H1 (cell line): ENCODE measurements at regions not wholly inside any gene's neighbourhood (a gene's known extent, or its start where the extent isn't known, plus 50 kb on each side); places are given as distances from the start of the nearest gene placed in this dataset.
A peak's percentile ranks its signal among the peaks of the same experiment; 100 is the strongest.

ENCODE experiments used
- CTCF ChIA-PET: fragments of 300-600 bp; sonication (Branson Sonifier 250); formaldehyde crosslinking; loops from one replicate; lab custom pipeline; 2021; ENCODE audit not compliant: partially characterized antibody; lab: Charles Lee
- POLR2A ChIA-PET: fragments of 300-600 bp; sonication (Branson Sonifier 250); formaldehyde crosslinking; loops from one replicate; lab custom pipeline; 2021; ENCODE audit warnings: inconsistent platforms; ENCODE audit not compliant: partially characterized antibody; lab: Charles Lee
- DNase-seq, 2 experiments: peaks; one replicate each; pipeline versions ENCODE4 v3.0.0 to v3.0.0-alpha.2; 2010 to 2022; ENCODE audit warnings: low spot score in 2 of 2, low read depth in 1 of 2, mixed read lengths in 1 of 2
- FAIRE-seq: peaks from 2 replicates; lab custom pipeline; 2011; peaks lifted over from hg19 to GRCh38; lab: Jason Lieb, UNC
- H2AFZ ChIP-seq: 2 replicates; pipeline ENCODE4 v1.8.1; 2012; ENCODE audit warnings: low read length, inconsistent platforms
- H2AK5ac ChIP-seq: 2 replicates; pipeline ENCODE4 v1.6.1; 2013; ENCODE audit warnings: low read depth, low read length
- H2BK120ac ChIP-seq: replicated peaks from 2 replicates; pipeline ENCODE3; 2013; ENCODE audit warnings: low read depth, low read length, inconsistent platforms
- H2BK12ac ChIP-seq: 2 replicates; pipeline ENCODE4 v1.6.1; 2013; ENCODE audit warnings: low read depth, low read length
- H2BK15ac ChIP-seq: 2 replicates; pipeline ENCODE4 v1.6.1; 2013; ENCODE audit warnings: low read length
- H2BK20ac ChIP-seq: 2 replicates; pipeline ENCODE4 v1.6.1; 2013; ENCODE audit warnings: low read length
- H2BK5ac ChIP-seq: 2 replicates; pipeline ENCODE4 v1.6.1; 2013; ENCODE audit warnings: low read depth, low read length
- H3K14ac ChIP-seq: 2 replicates; pipeline ENCODE4 v1.6.1; 2013; ENCODE audit warnings: inconsistent platforms; ENCODE audit not compliant: insufficient read length
- H3K18ac ChIP-seq: 2 replicates; pipeline ENCODE4 v1.6.1; 2013; ENCODE audit warnings: low read length; ENCODE audit errors: extremely low read depth
- H3K23ac ChIP-seq: 2 replicates; pipeline ENCODE4 v1.6.1; 2013; ENCODE audit warnings: inconsistent platforms; ENCODE audit not compliant: insufficient read length
- H3K23me2 ChIP-seq: 2 replicates; pipeline ENCODE4 v1.6.1; 2013; ENCODE audit warnings: low read depth, low read length
- H3K27ac ChIP-seq: 2 replicates; pipeline ENCODE4 v1.6.1; 2011; ENCODE audit warnings: low read depth, low read length, inconsistent platforms
- H3K27me3 ChIP-seq, 4 experiments: replicated peaks in 1 of 4; 1 replicate in 1 of 4; 2 replicates in 3 of 4; pipeline versions ENCODE4 v1.6.1 to v1.8.1; 2011 to 2013; ENCODE audit warnings: low read length in 3 of 4, mild to moderate bottlenecking in 3 of 4, inconsistent platforms in 2 of 4, mixed read lengths in 2 of 4, moderate library complexity in 1 of 4; ENCODE audit not compliant: control insufficient read depth in 3 of 4, insufficient read depth in 3 of 4; ENCODE audit errors: extremely low read depth in 1 of 4
- H3K36me3 ChIP-seq, 4 experiments: 2 replicates each; pipeline versions ENCODE4 v1.6.1 to v1.8.1; 2011 to 2013; ENCODE audit warnings: mild to moderate bottlenecking in 4 of 4, low read length in 3 of 4, moderate library complexity in 2 of 4, control low read depth in 1 of 4, inconsistent platforms in 1 of 4; ENCODE audit not compliant: insufficient read depth in 4 of 4, control insufficient read depth in 2 of 4
- H3K4ac ChIP-seq: replicated peaks from 2 replicates; pipeline ENCODE3; 2013; ENCODE audit warnings: low read length, low read depth, mixed read lengths, inconsistent platforms; ENCODE audit not compliant: insufficient read length
- H3K4me1 ChIP-seq, 4 experiments: replicated peaks in 1 of 4; 1 replicate in 1 of 4; 2 replicates in 3 of 4; pipeline versions ENCODE4 v1.6.1 to v1.8.1; 2011 to 2013; ENCODE audit warnings: low read length in 3 of 4, inconsistent platforms in 2 of 4, mixed read lengths in 1 of 4; ENCODE audit not compliant: insufficient read depth in 4 of 4, control insufficient read depth in 3 of 4
- H3K4me2 ChIP-seq, 2 experiments: 2 replicates each; pipeline versions ENCODE4 v1.6.1 to v1.8.1; 2011 to 2013; ENCODE audit warnings: low read depth in 2 of 2, low read length in 2 of 2, control low read depth in 1 of 2, inconsistent platforms in 1 of 2, mild to moderate bottlenecking in 1 of 2; ENCODE audit not compliant: insufficient read depth in 1 of 2
- H3K4me3 ChIP-seq, 4 experiments: fragments of 200-600, 300-600 bp in 1 of 4; sonication (generic), shearing (Covaris generic), sonication (Bioruptor Twin) in 1 of 4; 2 replicates each; pipeline versions ENCODE4 v1.5.1 to v1.8.1; 2011 to 2016; ENCODE audit warnings: low read length in 4 of 4, low read depth in 3 of 4, control low read depth in 2 of 4, inconsistent platforms in 2 of 4, mild to moderate bottlenecking in 2 of 4, mixed read lengths in 1 of 4, moderate library complexity in 1 of 4; ENCODE audit not compliant: insufficient read depth in 2 of 4; ENCODE audit errors: extremely low read depth in 1 of 4
- H3K56ac ChIP-seq: replicated peaks from 2 replicates; pipeline ENCODE3; 2013; ENCODE audit warnings: low read depth, mild to moderate bottlenecking, mixed read lengths, low read length, inconsistent platforms; ENCODE audit not compliant: insufficient read length
- H3K79me1 ChIP-seq: 2 replicates; pipeline ENCODE4 v1.6.1; 2013; ENCODE audit warnings: low read depth, low read length, control low read depth
- H3K79me2 ChIP-seq, 2 experiments: 2 replicates each; pipeline versions ENCODE4 v1.6.1 to v1.8.1; 2012 to 2013; ENCODE audit warnings: low read length in 2 of 2, mild to moderate bottlenecking in 2 of 2, inconsistent platforms in 1 of 2; ENCODE audit not compliant: insufficient read depth in 2 of 2, control insufficient read depth in 1 of 2
- H3K9ac ChIP-seq, 4 experiments: replicated peaks in 1 of 4; 1 replicate in 1 of 4; 2 replicates in 3 of 4; pipeline versions ENCODE4 v1.6.1 to v1.8.1; 2011 to 2013; ENCODE audit warnings: low read depth in 3 of 4, low read length in 3 of 4, control low read depth in 2 of 4, mild to moderate bottlenecking in 2 of 4, moderate library complexity in 2 of 4, inconsistent platforms in 1 of 4; ENCODE audit errors: extremely low read depth in 1 of 4
- H3K9me3 ChIP-seq, 2 experiments: 2 replicates each; pipeline versions ENCODE4 v1.6.1 to v1.8.1; 2012 to 2013; ENCODE audit warnings: mild to moderate bottlenecking in 2 of 2, moderate library complexity in 2 of 2, control low read depth in 1 of 2, inconsistent platforms in 1 of 2, low read depth in 1 of 2, low read length in 1 of 2, mixed read lengths in 1 of 2; ENCODE audit not compliant: insufficient read depth in 2 of 2
- H4K20me1 ChIP-seq, 2 experiments: replicated peaks in 1 of 2; 2 replicates each; pipeline versions ENCODE3 to v1.8.1; 2011 to 2013; ENCODE audit warnings: inconsistent platforms in 2 of 2, low read length in 2 of 2, mild to moderate bottlenecking in 1 of 2; ENCODE audit not compliant: insufficient read depth in 2 of 2, control insufficient read depth in 1 of 2
- H4K5ac ChIP-seq: 2 replicates; pipeline ENCODE4 v1.6.1; 2013; ENCODE audit warnings: low read length, low read depth, mixed read lengths, inconsistent platforms; ENCODE audit not compliant: insufficient read length
- H4K8ac ChIP-seq: 2 replicates; pipeline ENCODE4 v1.8.0; 2013; ENCODE audit warnings: mild to moderate bottlenecking, moderate library complexity, low read length, inconsistent platforms; ENCODE audit not compliant: insufficient read depth; ENCODE audit errors: extremely low read depth
- H4K91ac ChIP-seq: replicated peaks from 2 replicates; pipeline ENCODE3; 2013; ENCODE audit warnings: low read length, mixed read lengths, inconsistent platforms; ENCODE audit not compliant: insufficient read length
- CEBPB ChIP-seq: IDR thresholded peaks from 2 replicates; pipeline ENCODE4 v1.6.1; 2012; ENCODE audit warnings: low read depth, low read length
- CTBP2 ChIP-seq: IDR thresholded peaks from 2 replicates; pipeline ENCODE4 v1.7.0; 2011; ENCODE audit warnings: borderline replicate concordance, mild to moderate bottlenecking, moderate library complexity, mixed read lengths, low read length; ENCODE audit not compliant: insufficient read depth, insufficient read length
- CTCF ChIP-seq, 3 experiments: IDR thresholded peaks; 1 replicate in 2 of 3; 2 replicates in 1 of 3; pipeline versions ENCODE4 v1.5.1 to v1.6.1; 2011; ENCODE audit warnings: low read length in 3 of 3, mild to moderate bottlenecking in 3 of 3, inconsistent platforms in 2 of 3, low read depth in 1 of 3, moderate library complexity in 1 of 3; ENCODE audit not compliant: insufficient read depth in 1 of 3; ENCODE audit errors: control extremely low read depth in 1 of 3
- JUND ChIP-seq: IDR thresholded peaks from 2 replicates; pipeline ENCODE4 v1.6.1; 2011; ENCODE audit warnings: mild to moderate bottlenecking, improper control_type of control experiment, low read length
- KDM1A ChIP-seq: fragments of 200-600, 300-600 bp; sonication (generic); IDR thresholded peaks from 2 replicates; pipeline ENCODE4 v1.7.1; 2016; ENCODE audit warnings: mild to moderate bottlenecking, low read length, borderline replicate concordance
- POU5F1 ChIP-seq: IDR thresholded peaks from 2 replicates; pipeline ENCODE4 v1.6.1; 2011; ENCODE audit warnings: low read depth, mild to moderate bottlenecking, low read length, moderate library complexity
- RNF2 ChIP-seq: fragments of 200-900, 300-1000 bp; sonication (generic); IDR thresholded peaks from 2 replicates; pipeline ENCODE4 v1.7.1; 2016; ENCODE audit warnings: borderline replicate concordance, low read depth, mild to moderate bottlenecking, antibody characterized with exemption, low read length; ENCODE audit not compliant: poor library complexity, severe bottlenecking; ENCODE audit errors: missing control alignments
- SAP30 ChIP-seq: fragments of 300-600 bp; sonication (generic); IDR thresholded peaks from 2 replicates; pipeline ENCODE4 v1.7.1; 2012; ENCODE audit warnings: low read length, moderate library complexity, mild to moderate bottlenecking, inconsistent platforms; ENCODE audit not compliant: insufficient read depth, insufficient replicate concordance
- SIN3A ChIP-seq, 2 experiments: IDR thresholded peaks in 1 of 2; conservative IDR thresholded peaks in 1 of 2; 2 replicates each; pipeline ENCODE4 v1.6.1; 2011 to 2012; ENCODE audit warnings: low read length in 2 of 2, improper control_type of control experiment in 1 of 2, low read depth in 1 of 2, mild to moderate bottlenecking in 1 of 2
- SP1 ChIP-seq: IDR thresholded peaks from 2 replicates; pipeline ENCODE4 v1.6.1; 2011; ENCODE audit warnings: low read depth, low read length
- WGBS, 2 experiments: shearing (Covaris generic) in 1 of 2; methylation state at CpG; one replicate each; pipeline versions ENCODE4 v1.1.6 to v1.1.7; 2013 to 2015; ENCODE audit warnings: low lambda C conversion rate in 2 of 2, mixed read lengths in 2 of 2, inconsistent platforms in 1 of 2, low coverage in 1 of 2, missing lambda C conversion rate in 1 of 2; ENCODE audit not compliant: insufficient replicate concordance in 2 of 2, insufficient coverage in 1 of 2, insufficient read length in 1 of 2; ENCODE audit errors: extremely low coverage in 1 of 2, missing lambda C conversion rate in 1 of 2; 5-methylcytosine and 5-hydroxymethylcytosine counted together

GRCh38 chr10:3395458-3395861, 222.9 kb upstream of the PITRM1 start:
- Histone ChIP-seq H3K79me1 (no peaks in the 10 kb centered on the region), H3K9ac (no peak overlapping the region), H3K23ac (no peak overlapping the region), H4K91ac (no peak overlapping the region), H2AFZ (no peak overlapping the region), H3K36me3 (no peaks in the 10 kb centered on the region), H3K4ac (no peak overlapping the region), H2BK5ac (no peak overlapping the region), H2BK120ac (no peak overlapping the region), H2BK15ac (no peak overlapping the region), H4K8ac (peak overlapping the region; percentile 35; the same call in 1 of the 2 replicates), H3K56ac (no peak overlapping the region), H3K14ac (no peak overlapping the region), H3K4me3 (no peak overlapping the region), H2BK20ac (no peak overlapping the region), H2BK12ac (no peak overlapping the region), H4K20me1 (no peaks in the 10 kb centered on the region), H3K4me2 (no peak overlapping the region), H3K9me3 (peaks cover 0 to 2% of the 10 kb centered on the region in 2 experiments; a peak in 1 of 4 replicates), H3K79me2 (no peaks in the 10 kb centered on the region), H3K27me3 (no peaks in the 10 kb centered on the region), H2AK5ac (no peak overlapping the region), H3K4me1 (peaks cover 0 to 4% (median 2%) of the 10 kb centered on the region in 4 experiments; a peak in 2 of 7 replicates), H3K27ac (no peak overlapping the region), H3K18ac (no peak overlapping the region), H3K23me2 (peaks cover 1% of the 10 kb centered on the region; the same call in 1 of the 2 replicates), H4K5ac (no peak overlapping the region)
- no peak for FAIRE-seq
- 90% methylated on average over 6 of the region's 6 CpGs; no CpG with 5 or more reads in 1 of the 2 experiments for WGBS, 2 experiments
- CTCF ChIA-PET = interaction anchor here (0.7 kb wide), 1 partner anchor 132 kb away, joined by 3 read pairs; no protein-coding TSS in a partner anchor
- POLR2A ChIA-PET = no interaction called here
- DNase-seq = no peak
- no peak for TF ChIP-seq POU5F1
- TF ChIP-seq SP1 = no peak
- no peak for TF ChIP-seq SAP30
- no peak for TF ChIP-seq CTBP2
- TF ChIP-seq CEBPB = no peak
- no peak for TF ChIP-seq CTCF (IDR thresholded peaks at IDR 0.05; ENCODE audit: control extremely low read depth in 1 of 3, insufficient read depth in 1 of 3, low read depth in 1 of 3, low read length in 3 of 3)
- TF ChIP-seq SIN3A (conservative IDR thresholded peaks at IDR 0.05 in 1 of 2, IDR thresholded peaks at IDR 0.05 in 1 of 2; ENCODE audit: low read depth in 1 of 2, low read length in 2 of 2) = no peak
- no peak for TF ChIP-seq RNF2
- no peak for TF ChIP-seq KDM1A
- TF ChIP-seq JUND = no peak
